GM23338 (cell line): ENCODE measurements at regions not wholly inside any gene's neighbourhood (a gene's known extent, or its start where the extent isn't known, plus 50 kb on each side); places are given as distances from the start of the nearest gene placed in this dataset.

Experiments used
- ATAC-seq: fragments of 200-7000 bp; cut with Tn5 transposase; 3 replicates; pipeline ENCODE4 v1.9.1; 2020
- DNase-seq: peaks from one replicate; pipeline ENCODE4 v3.0.0-alpha.2; 2015; ENCODE audit warnings: low spot score
- H2AFZ ChIP-seq: fragments of 200-600 bp; sonication (generic); 2 replicates; pipeline ENCODE4 v1.8.0; 2016; ENCODE audit warnings: antibody characterized with exemption, mild to moderate bottlenecking, moderate library complexity
- H3F3A ChIP-seq: fragments of 200-600 bp; sonication (generic); replicated peaks from 2 replicates; pipeline ENCODE4 v1.8.0; 2017; ENCODE audit warnings: antibody characterized with exemption, mixed run types, low read depth
- H3K27ac ChIP-seq: fragments of 200-600 bp; sonication (generic); 2 replicates; pipeline ENCODE4 v1.6.1; 2016; ENCODE audit warnings: low read depth
- H3K27me3 ChIP-seq: fragments of 200-600 bp; sonication (generic); 2 replicates; pipeline ENCODE4 v1.8.0; 2016; ENCODE audit warnings: mild to moderate bottlenecking, mixed run types, moderate library complexity; ENCODE audit not compliant: insufficient read depth
- H3K36me3 ChIP-seq: fragments of 200-600 bp; sonication (generic); 2 replicates; pipeline ENCODE4 v1.8.0; 2016; ENCODE audit warnings: mild to moderate bottlenecking; ENCODE audit not compliant: insufficient read depth
- H3K4me1 ChIP-seq: fragments of 200-600 bp; sonication (generic); 2 replicates; pipeline ENCODE4 v1.8.0; 2016; ENCODE audit warnings: mild to moderate bottlenecking, moderate library complexity; ENCODE audit not compliant: insufficient read depth
- H3K4me2 ChIP-seq: fragments of 200-600 bp; sonication (generic); 2 replicates; pipeline ENCODE4 v1.7.1; 2017; ENCODE audit warnings: mixed run types
- H3K4me3 ChIP-seq: fragments of 200-600 bp; sonication (generic); 2 replicates; pipeline ENCODE4 v1.6.1; 2016; ENCODE audit warnings: mixed run types
- H3K79me2 ChIP-seq: fragments of 200-600 bp; sonication (generic); replicated peaks from 2 replicates; pipeline ENCODE4 v1.8.0; 2017; ENCODE audit warnings: mild to moderate bottlenecking; ENCODE audit not compliant: insufficient read depth
- H3K9me2 ChIP-seq: fragments of 200-600 bp; sonication (generic); 2 replicates; pipeline ENCODE4 v1.8.0; 2017; ENCODE audit not compliant: insufficient read depth
- H4K20me1 ChIP-seq: fragments of 200-600 bp; sonication (generic); replicated peaks from 2 replicates; pipeline ENCODE4 v1.8.0; 2017; ENCODE audit warnings: mild to moderate bottlenecking; ENCODE audit not compliant: insufficient read depth
- H3K27ac Mint-ChIP-seq: 2 replicates; pipeline ENCODE4 v1.8.0; 2020; ENCODE audit warnings: inconsistent platforms, mild to moderate bottlenecking, moderate library complexity, mixed read lengths
- H3K27me3 Mint-ChIP-seq: 3 replicates; pipeline ENCODE4 v1.8.0; 2022; ENCODE audit warnings: low read depth, mild to moderate bottlenecking, moderate library complexity, mixed read lengths, inconsistent platforms; ENCODE audit not compliant: insufficient read depth, poor library complexity
- H3K36me3 Mint-ChIP-seq: 3 replicates; pipeline ENCODE4 v1.8.0; 2021; ENCODE audit warnings: low read depth, mild to moderate bottlenecking, inconsistent platforms, moderate library complexity, mixed read lengths
- H3K4me1 Mint-ChIP-seq: 3 replicates; pipeline ENCODE4 v1.8.0; 2020; ENCODE audit warnings: mild to moderate bottlenecking, inconsistent platforms, mixed read lengths
- H3K4me3 Mint-ChIP-seq: 3 replicates; pipeline ENCODE4 v1.8.0; 2021; ENCODE audit warnings: moderate library complexity, mild to moderate bottlenecking, inconsistent platforms, mixed read lengths
- H3K9me3 Mint-ChIP-seq: 3 replicates; pipeline ENCODE4 v1.8.0; 2020; ENCODE audit warnings: moderate library complexity, mild to moderate bottlenecking, inconsistent platforms, mixed read lengths
- CTCF ChIP-seq, 2 experiments: fragments of 200-600 bp in 1 of 2; sonication (generic) in 1 of 2; conservative IDR thresholded peaks; 2 replicates each; pipeline versions ENCODE4 v1.5.1 to v1.6.1; 2016 to 2017; ENCODE audit warnings: antibody characterized with exemption in 2 of 2, low read depth in 2 of 2, mild to moderate bottlenecking in 2 of 2, moderate library complexity in 1 of 2
- EZH2 ChIP-seq: fragments of 200-600 bp; sonication (generic); IDR thresholded peaks from one replicate; pipeline ENCODE4 v1.8.0; 2017; ENCODE audit warnings: antibody characterized with exemption, mild to moderate bottlenecking, low read depth; ENCODE audit not compliant: unreplicated experiment
- JUNB ChIP-seq: IDR thresholded peaks from one replicate; pipeline ENCODE4 v1.6.1; 2016; ENCODE audit warnings: antibody characterized with exemption; ENCODE audit not compliant: unreplicated experiment
- NANOG ChIP-seq: IDR thresholded peaks from 2 replicates; pipeline ENCODE4 v1.6.1; 2016; ENCODE audit warnings: antibody characterized with exemption, borderline replicate concordance
- POLR2AphosphoS5 ChIP-seq: IDR thresholded peaks from 2 replicates; pipeline ENCODE4 v1.6.1; 2016; ENCODE audit warnings: antibody characterized with exemption, low read depth
- ZNF331 ChIP-seq: fragments of 250-450 bp; sonication (Bioruptor Pico); IDR thresholded peaks from 2 replicates; pipeline ENCODE4 v1.5.0; 2020; ENCODE audit warnings: low read depth, mild to moderate bottlenecking, moderate library complexity
- ZNF462 ChIP-seq: fragments of 250-450 bp; sonication (Bioruptor Pico); IDR thresholded peaks from 2 replicates; pipeline ENCODE4 v1.5.0; 2020; ENCODE audit warnings: mild to moderate bottlenecking, moderate library complexity

GRCh38 chr5:105230516-105231157 lies 1668.0 kb upstream of the NUDT12 start (continued):
- TF ChIP-seq ZNF462 (CRISPR knock-in tag): no peak
- no peak for TF ChIP-seq ZNF331
- TF ChIP-seq EZH2: no peak
- no peak for TF ChIP-seq JUNB

GRCh38 chr5:105218018-105218417 lies 1655.4 kb upstream of the NUDT12 start:
- Histone ChIP-seq H3K4me1 (no peaks in the 10 kb centered on the region), H3K4me2 (no peak overlapping the region), H3F3A (no peaks in the 10 kb centered on the region), H4K20me1 (no peaks in the 10 kb centered on the region), H3K9me2 (no peaks in the 10 kb centered on the region; the same call in 1 of the 2 replicates), H3K79me2 (no peaks in the 10 kb centered on the region), H2AFZ (no peak overlapping the region), H3K27ac (no peak overlapping the region), H3K36me3 (0 out of 2 replicates have a peak, but pooled peaks cover 5% of the 10 kb centered on the region), H3K4me3 (no peak overlapping the region), H3K27me3 (no peaks in the 10 kb centered on the region)
- Mint-ChIP-seq H3K36me3 (no peaks in the 10 kb centered on the region; the same call in 2 of the 3 replicates), H3K4me1 (peaks cover 13% of the 10 kb centered on the region), H3K27ac (no peak overlapping the region), H3K27me3 (no peaks in the 10 kb centered on the region), H3K9me3 (peaks cover 5% of the 10 kb centered on the region; the same call in 2 of the 3 replicates), H3K4me3 (no peak overlapping the region)
- DNase-seq (no peak), ATAC-seq (no peak)
- TF ChIP-seq NANOG (no peak), POLR2AphosphoS5 (no peak), JUNB (no peak), ZNF331 (no peak), ZNF462 (CRISPR knock-in tag) (no peak), CTCF (conservative IDR thresholded peaks at IDR 0.05; ENCODE audit: low read depth in 2 of 2) (no peak), EZH2 (no peak)
